ENCODE measurements at regions not wholly inside any gene's neighbourhood (a gene's known extent, or its start where the extent isn't known, plus 50 kb on each side); places are given as distances from the start of the nearest gene placed in this dataset.

- no peak for TF ChIP-seq CTCF (IDR thresholded peaks at IDR 0.05)
- TF ChIP-seq POLR2A (IDR thresholded peaks at IDR 0.05): no peak
These were observed 352.1 kb downstream of the RBM43 start for GRCh38 chr2:150909613-150910012.
